Osteocyte (in vitro differentiated cells): ENCODE measurements at regions not wholly inside any gene's neighbourhood (a gene's known extent, or its start where the extent isn't known, plus 50 kb on each side); places are given as distances from the start of the nearest gene placed in this dataset.

Experiments used
- DNase-seq: peaks from one replicate; pipeline ENCODE4 v3.0.0; 2021; ENCODE audit warnings: mixed read lengths; ENCODE audit not compliant: unreplicated experiment; ENCODE audit errors: extremely low spot score
- H3K27ac Mint-ChIP-seq: one replicate; pipeline ENCODE4 v1.8.0; 2021; ENCODE audit warnings: mild to moderate bottlenecking, mixed read lengths; ENCODE audit not compliant: unreplicated experiment
- H3K27me3 Mint-ChIP-seq: one replicate; pipeline ENCODE4 v1.8.0; 2021; ENCODE audit warnings: mixed read lengths; ENCODE audit not compliant: unreplicated experiment
- H3K36me3 Mint-ChIP-seq: one replicate; pipeline ENCODE4 v1.8.0; 2021; ENCODE audit warnings: mixed read lengths; ENCODE audit not compliant: unreplicated experiment
- H3K4me1 Mint-ChIP-seq: one replicate; pipeline ENCODE4 v1.8.0; 2021; ENCODE audit warnings: mixed read lengths; ENCODE audit not compliant: unreplicated experiment
- H3K4me3 Mint-ChIP-seq: one replicate; pipeline ENCODE4 v1.8.0; 2021; ENCODE audit warnings: mild to moderate bottlenecking, moderate library complexity, mixed read lengths; ENCODE audit not compliant: unreplicated experiment
- H3K9me3 Mint-ChIP-seq: one replicate; pipeline ENCODE4 v1.8.0; 2021; ENCODE audit warnings: mixed read lengths; ENCODE audit not compliant: unreplicated experiment
- CTCF ChIP-seq: fragments of 200-600 bp; sonication (generic); IDR thresholded peaks from 2 replicates; pipeline ENCODE4 v1.5.0; 2021; ENCODE audit warnings: antibody characterized with exemption, mild to moderate bottlenecking, moderate library complexity

DNA sequence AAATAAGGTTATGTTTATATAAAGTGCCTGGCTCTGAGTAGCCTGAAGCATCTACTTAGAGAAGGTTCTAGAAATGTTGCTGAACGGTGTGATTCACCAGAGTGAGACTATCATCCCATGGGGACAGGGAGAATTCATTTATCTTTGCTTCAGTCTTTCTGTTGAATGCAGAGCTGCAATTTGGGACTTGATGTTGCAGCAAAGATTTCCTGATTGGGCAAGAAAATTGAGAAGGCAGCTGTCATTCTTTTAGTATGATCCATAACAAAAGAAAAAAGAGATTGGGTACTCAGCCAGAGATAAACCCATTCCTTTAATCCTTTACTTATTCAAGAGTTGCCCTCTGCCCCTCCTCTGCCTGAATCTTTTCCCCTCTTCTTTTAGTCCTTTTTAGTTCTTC, 456.3 kb upstream of the WWC1 start:
- no peak overlapping the region for H3K4me3 Mint-ChIP-seq
- no peak for TF ChIP-seq CTCF
- H3K36me3 Mint-ChIP-seq, result no peaks in the 10 kb centered on the region
- no peak for DNase-seq
- H3K4me1 Mint-ChIP-seq, result no peaks in the 10 kb centered on the region
- H3K9me3 Mint-ChIP-seq, result no peaks in the 10 kb centered on the region
- H3K27ac Mint-ChIP-seq, result no peak overlapping the region
- H3K27me3 Mint-ChIP-seq, result peaks cover 6% of the 10 kb centered on the region

DNA sequence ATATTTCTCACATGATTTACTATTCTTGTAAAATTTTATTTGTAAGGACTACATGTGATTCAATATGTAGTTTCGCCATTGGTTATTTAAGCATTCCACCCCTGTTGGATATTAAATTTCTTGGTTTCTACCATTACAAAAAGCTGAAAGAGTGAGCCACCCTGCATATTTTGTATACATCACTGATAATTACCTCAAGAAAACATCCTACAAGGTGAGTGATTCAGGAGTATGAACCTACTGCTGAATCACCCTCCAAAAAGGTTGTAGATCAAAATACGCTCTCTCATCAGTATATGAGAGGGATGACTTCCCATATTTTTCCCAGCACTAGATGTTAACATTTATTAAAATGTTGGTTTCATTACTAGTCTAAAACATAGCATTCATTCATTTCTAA, 454.3 kb upstream of the WWC1 start:
- no peak for TF ChIP-seq CTCF
- no peak for DNase-seq
- no peaks in the 10 kb centered on the region for H3K9me3 Mint-ChIP-seq
- peaks cover 3% of the 10 kb centered on the region for H3K27me3 Mint-ChIP-seq
- no peak overlapping the region for H3K27ac Mint-ChIP-seq
- no peak overlapping the region for H3K4me3 Mint-ChIP-seq
- no peaks in the 10 kb centered on the region for H3K4me1 Mint-ChIP-seq
- H3K36me3 Mint-ChIP-seq, result no peaks in the 10 kb centered on the region

GRCh38 chr5:167839065-167839464, 452.4 kb upstream of the WWC1 start:
- Mint-ChIP-seq H3K9me3 (no peaks in the 10 kb centered on the region), H3K27me3 (no peaks in the 10 kb centered on the region), H3K36me3 (no peaks in the 10 kb centered on the region), H3K27ac (no peak overlapping the region), H3K4me3 (no peak overlapping the region), H3K4me1 (no peaks in the 10 kb centered on the region)
- no peak for TF ChIP-seq CTCF
- no peak for DNase-seq

DNA sequence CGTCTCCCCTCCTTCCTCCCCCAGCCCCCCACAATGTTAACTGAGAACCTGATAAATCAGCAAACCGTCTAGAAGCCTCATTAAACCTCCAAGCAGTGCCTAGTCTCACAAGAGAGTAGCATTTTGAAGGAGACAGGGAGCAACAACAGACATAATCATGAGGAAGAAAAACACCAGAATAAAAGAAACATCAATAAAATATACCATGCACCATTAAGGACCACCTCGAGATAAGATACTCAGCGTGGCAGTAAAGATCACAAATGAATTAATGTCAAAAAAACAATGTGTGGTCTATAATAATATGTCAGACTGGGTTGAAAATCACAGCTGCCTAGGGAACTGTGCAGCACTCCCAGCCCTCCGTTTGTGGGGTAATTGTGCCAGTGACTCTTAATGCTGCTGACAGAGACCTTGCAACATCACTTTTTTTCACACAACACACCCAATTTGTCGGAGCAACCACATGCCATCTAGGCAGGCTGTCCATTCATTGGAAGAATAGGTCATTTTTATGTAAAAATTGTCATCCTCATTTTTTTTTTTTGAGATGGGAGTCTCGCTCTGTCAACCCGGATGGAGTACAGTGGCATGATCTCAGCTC, 450.8 kb upstream of the WWC1 start:
- Mint-ChIP-seq H3K27me3 (peaks cover under 1% of the 10 kb centered on the region), H3K4me3 (no peak overlapping the region), H3K9me3 (no peaks in the 10 kb centered on the region), H3K27ac (no peak overlapping the region), H3K4me1 (no peaks in the 10 kb centered on the region), H3K36me3 (no peaks in the 10 kb centered on the region)
- no peak for DNase-seq
- no peak for TF ChIP-seq CTCF

- no peak for DNase-seq
- Mint-ChIP-seq H3K9me3 (no peaks in the 10 kb centered on the region), H3K36me3 (no peaks in the 10 kb centered on the region), H3K27ac (no peak overlapping the region), H3K27me3 (peaks cover 14% of the 10 kb centered on the region), H3K4me3 (no peak overlapping the region), H3K4me1 (no peaks in the 10 kb centered on the region)
- no peak for TF ChIP-seq CTCF
These were observed 447.4 kb upstream of the WWC1 start for GRCh38 chr5:167843881-167844572.
